CD4-positive, alpha-beta memory T cell (primary cell): ENCODE measurements at regions not wholly inside any gene's neighbourhood (a gene's known extent, or its start where the extent isn't known, plus 50 kb on each side); places are given as distances from the start of the nearest gene placed in this dataset.

Experiments used
- CTCF ChIA-PET: fragments of 350-600 bp; sonication (Branson Sonifier 250); formaldehyde crosslinking; loops from one replicate; lab custom pipeline; 2021; ENCODE audit warnings: inconsistent platforms; ENCODE audit not compliant: partially characterized antibody; lab: Charles Lee
- POLR2A ChIA-PET: fragments of 350-600 bp; sonication (Branson Sonifier 250); formaldehyde crosslinking; loops from one replicate; lab custom pipeline; 2021; ENCODE audit not compliant: partially characterized antibody; lab: Charles Lee
- DNase-seq, 5 donors: peaks; one replicate each; pipeline versions ENCODE4 v3.0.0 to v3.0.0-alpha.2; 2020 to 2022; ENCODE audit warnings: mixed read lengths in 1 of 5
- H3K27ac ChIP-seq: one replicate; pipeline ENCODE4 v1.7.0; 2013; ENCODE audit warnings: low read depth, low read length
- H3K27me3 ChIP-seq: 2 replicates; pipeline ENCODE4 v1.7.0; 2013; ENCODE audit warnings: mild to moderate bottlenecking, low read length, moderate library complexity; ENCODE audit not compliant: insufficient read depth
- H3K36me3 ChIP-seq: 2 replicates; pipeline ENCODE4 v1.7.0; 2013; ENCODE audit warnings: mild to moderate bottlenecking, low read length, moderate library complexity; ENCODE audit not compliant: insufficient read depth
- H3K4me1 ChIP-seq: 2 replicates; pipeline ENCODE4 v1.7.0; 2013; ENCODE audit warnings: mild to moderate bottlenecking, low read length, moderate library complexity; ENCODE audit not compliant: insufficient read depth
- H3K4me3 ChIP-seq, 2 donors: one replicate each; pipeline ENCODE4 v1.7.0; 2013; ENCODE audit warnings: low read length in 2 of 2, mild to moderate bottlenecking in 1 of 2
- H3K9me3 ChIP-seq, 2 donors: one replicate each; pipeline ENCODE4 v1.7.0; 2013; ENCODE audit warnings: low read length in 2 of 2, control low read depth in 1 of 2; ENCODE audit not compliant: control insufficient read depth in 1 of 2
- H3K27ac Mint-ChIP-seq, 7 donors: one replicate each; pipeline ENCODE4 v1.8.0; 2020 to 2021; ENCODE audit warnings: mixed read lengths in 7 of 7, mild to moderate bottlenecking in 6 of 7, inconsistent platforms in 3 of 7, moderate library complexity in 3 of 7
- H3K27me3 Mint-ChIP-seq, 2 donors: one replicate each; pipeline ENCODE4 v1.8.0; 2020 to 2021; ENCODE audit warnings: mixed read lengths in 2 of 2
- H3K36me3 Mint-ChIP-seq, 2 donors: one replicate each; pipeline ENCODE4 v1.8.0; 2020 to 2021; ENCODE audit warnings: mixed read lengths in 2 of 2, inconsistent platforms in 1 of 2, mild to moderate bottlenecking in 1 of 2
- H3K4me1 Mint-ChIP-seq, 4 donors: one replicate each; pipeline ENCODE4 v1.8.0; 2020 to 2021; ENCODE audit warnings: mixed read lengths in 4 of 4, mild to moderate bottlenecking in 1 of 4
- H3K4me3 Mint-ChIP-seq, 8 donors: one replicate each; pipeline ENCODE4 v1.8.0; 2020 to 2021; ENCODE audit warnings: mixed read lengths in 8 of 8, mild to moderate bottlenecking in 7 of 8, moderate library complexity in 6 of 8, inconsistent platforms in 3 of 8
- H3K9me3 Mint-ChIP-seq, 8 donors: one replicate each; pipeline ENCODE4 v1.8.0; 2020 to 2021; ENCODE audit warnings: mixed read lengths in 8 of 8, mild to moderate bottlenecking in 5 of 8, inconsistent platforms in 3 of 8, moderate library complexity in 1 of 8
- intact Hi-C: fragments of 100-400 bp; cut with micrococcal nuclease; formaldehyde crosslinking; loops from one replicate; pipeline ENCODE4 v1.15.1; 2023

GRCh38 chr2:126409850-126410249 lies 246.1 kb upstream of the GYPC start:
- Histone ChIP-seq H3K36me3 (no peaks in the 10 kb centered on the region), H3K4me1 (no peaks in the 10 kb centered on the region), H3K9me3 (no peaks in the 10 kb centered on the region), H3K27ac (no peak overlapping the region), H3K4me3 (no peak overlapping the region), H3K27me3 (no peaks in the 10 kb centered on the region)
- Mint-ChIP-seq H3K4me1 (peaks cover 6 to 14% (median 10%) of the 10 kb centered on the region in 4 donors), H3K27me3 (peaks cover 2 to 5% of the 10 kb centered on the region in 2 donors), H3K27ac (no peak overlapping the region), H3K36me3 (no peaks in the 10 kb centered on the region), H3K9me3 (peaks cover 0 to 4% (median 0%) of the 10 kb centered on the region in 8 donors), H3K4me3 (no peak overlapping the region)
- ChIA-PET CTCF (no interaction called here), POLR2A (no interaction called here)
- intact Hi-C loops = no loop called here
- no peak for DNase-seq

GRCh38 chr2:126413079-126413478 lies 242.9 kb upstream of the GYPC start:
- H3K27me3 ChIP-seq = no peaks in the 10 kb centered on the region
- CTCF ChIA-PET = interaction anchor here (0.8 kb wide), 1 partner anchor 14 kb away, joined by 5 read pairs; no protein-coding TSS in a partner anchor
- H3K4me3 Mint-ChIP-seq = peak overlapping the region in 6 of 8 donors; percentile 8 to 55 (median 28)

GRCh38 chr2:126419403-126419802 lies 236.6 kb upstream of the GYPC start:
- Histone ChIP-seq H3K4me3 (no peak overlapping the region), H3K4me1 (no peaks in the 10 kb centered on the region), H3K27ac (no peak overlapping the region), H3K36me3 (no peaks in the 10 kb centered on the region), H3K27me3 (no peaks in the 10 kb centered on the region), H3K9me3 (no peaks in the 10 kb centered on the region)
- Mint-ChIP-seq H3K9me3 (peaks cover 0 to 41% (median 19%) of the 10 kb centered on the region in 8 donors), H3K36me3 (peaks cover 0 to 1% of the 10 kb centered on the region in 2 donors), H3K4me1 (no peaks in the 10 kb centered on the region), H3K4me3 (peak overlapping the region in 1 of 8 donors; percentile 6), H3K27ac (no peak overlapping the region), H3K27me3 (peaks cover 0 to 3% of the 10 kb centered on the region in 2 donors)
- DNase-seq = no peak
- ChIA-PET CTCF (no interaction called here), POLR2A (no interaction called here)
- intact Hi-C loops = no loop called here

More at GRCh38 chr2:126413079-126413478, 242.9 kb upstream of the GYPC start:
- no peaks in the 10 kb centered on the region for H3K4me1 ChIP-seq
- no peaks in the 10 kb centered on the region for H3K9me3 ChIP-seq
- H3K27ac ChIP-seq = no peak overlapping the region
- Mint-ChIP-seq H3K9me3 (peaks cover 0 to 7% (median under 1%) of the 10 kb centered on the region in 8 donors), H3K27me3 (peaks cover 2 to 4% of the 10 kb centered on the region in 2 donors), H3K27ac (peak overlapping the region in 1 of 7 donors; percentile 47), H3K36me3 (no peaks in the 10 kb centered on the region), H3K4me1 (peaks cover 6 to 14% (median 10%) of the 10 kb centered on the region in 4 donors)
- intact Hi-C loops = no loop called here
- POLR2A ChIA-PET = no interaction called here
- peak in 4 of 5 donors; percentile 2 to 26 (median 4) for DNase-seq
- no peak overlapping the region for H3K4me3 ChIP-seq
- no peaks in the 10 kb centered on the region for H3K36me3 ChIP-seq

- H3K36me3 Mint-ChIP-seq = no peaks in the 10 kb centered on the region
- DNase-seq = no peak
- H3K4me1 ChIP-seq = no peaks in the 10 kb centered on the region
- no peak overlapping the region for H3K27ac ChIP-seq
- ChIA-PET CTCF (no interaction called here), POLR2A (no interaction called here)
- no peak overlapping the region for H3K27ac Mint-ChIP-seq
- no peaks in the 10 kb centered on the region for H3K27me3 ChIP-seq
- H3K27me3 Mint-ChIP-seq = no peaks in the 10 kb centered on the region
- H3K4me1 Mint-ChIP-seq = no peaks in the 10 kb centered on the region
- intact Hi-C loops = no loop called here
- no peaks in the 10 kb centered on the region for H3K36me3 ChIP-seq
- no peaks in the 10 kb centered on the region for H3K9me3 ChIP-seq
- no peak overlapping the region for H3K4me3 Mint-ChIP-seq
- no peak overlapping the region for H3K4me3 ChIP-seq
- peaks cover 0 to 11% (median 5%) of the 10 kb centered on the region in 8 donors for H3K9me3 Mint-ChIP-seq
Observed at GRCh38 chr2:126425943-126426342, 230.0 kb upstream of the GYPC start.

- H3K27me3 ChIP-seq = no peaks in the 10 kb centered on the region
- ChIA-PET CTCF (no interaction called here), POLR2A (no interaction called here)
- DNase-seq = no peak
- Mint-ChIP-seq H3K4me3 (no peak overlapping the region), H3K27ac (no peak overlapping the region), H3K36me3 (no peaks in the 10 kb centered on the region), H3K27me3 (peaks cover 0 to 2% of the 10 kb centered on the region in 2 donors), H3K4me1 (no peaks in the 10 kb centered on the region), H3K9me3 (peaks cover 0 to 2% (median 0%) of the 10 kb centered on the region in 8 donors)
- no peaks in the 10 kb centered on the region for H3K36me3 ChIP-seq
- H3K4me1 ChIP-seq = no peaks in the 10 kb centered on the region
- no peak overlapping the region for H3K4me3 ChIP-seq
- intact Hi-C loops = no loop called here
- H3K27ac ChIP-seq = no peak overlapping the region
- H3K9me3 ChIP-seq = no peaks in the 10 kb centered on the region
Observed at GRCh38 chr2:126429103-126429502, 226.9 kb upstream of the GYPC start.

GRCh38 chr2:126431136-126431535 lies 224.8 kb upstream of the GYPC start:
- H3K4me3 Mint-ChIP-seq = no peak overlapping the region
- H3K36me3 Mint-ChIP-seq = no peaks in the 10 kb centered on the region
- no peaks in the 10 kb centered on the region for H3K27me3 ChIP-seq
- ChIA-PET CTCF (no interaction called here), POLR2A (no interaction called here)
- no peaks in the 10 kb centered on the region for H3K9me3 Mint-ChIP-seq
- H3K27me3 Mint-ChIP-seq = peaks cover 0 to 2% of the 10 kb centered on the region in 2 donors
- no peaks in the 10 kb centered on the region for H3K4me1 ChIP-seq
- H3K36me3 ChIP-seq = no peaks in the 10 kb centered on the region
- no peak overlapping the region for H3K27ac ChIP-seq
- no peaks in the 10 kb centered on the region for H3K4me1 Mint-ChIP-seq
- H3K9me3 ChIP-seq = no peaks in the 10 kb centered on the region
- DNase-seq = no peak
- no peak overlapping the region for H3K4me3 ChIP-seq
- intact Hi-C loops = no loop called here
- no peak overlapping the region for H3K27ac Mint-ChIP-seq

- intact Hi-C loops = no loop called here
- H3K36me3 Mint-ChIP-seq = no peaks in the 10 kb centered on the region
- no peaks in the 10 kb centered on the region for H3K4me1 ChIP-seq
- H3K27ac ChIP-seq = no peak overlapping the region
- H3K4me3 Mint-ChIP-seq = no peak overlapping the region
- H3K27me3 Mint-ChIP-seq = peaks cover 0 to 7% of the 10 kb centered on the region in 2 donors
- H3K27ac Mint-ChIP-seq = no peak overlapping the region
- POLR2A ChIA-PET = no interaction called here
- H3K9me3 ChIP-seq = no peaks in the 10 kb centered on the region
- no peak overlapping the region for H3K4me3 ChIP-seq
- CTCF ChIA-PET = no interaction called here
- no peaks in the 10 kb centered on the region for H3K36me3 ChIP-seq
- H3K4me1 Mint-ChIP-seq = no peaks in the 10 kb centered on the region
- no peaks in the 10 kb centered on the region for H3K9me3 Mint-ChIP-seq
- no peak for DNase-seq
- no peaks in the 10 kb centered on the region for H3K27me3 ChIP-seq
Observed at GRCh38 chr2:126436411-126436810, 219.5 kb upstream of the GYPC start.
